Fibroblast of skin of right quadriceps (primary cell): ENCODE measurements at regions not wholly inside any gene's neighbourhood (a gene's known extent, or its start where the extent isn't known, plus 50 kb on each side); places are given as distances from the start of the nearest gene placed in this dataset.

ENCODE experiments used
- DNase-seq: peaks from one replicate; pipeline ENCODE4 v3.0.0-alpha.2; 2013

- DNase-seq: no peak
These were observed 207.0 kb downstream of the BCOR start for GRCh38 chrX:39890807-39891206.

- no peak for DNase-seq
These were observed 206.0 kb downstream of the BCOR start for GRCh38 chrX:39891781-39892180.

- no peak for DNase-seq
These were observed 204.1 kb downstream of the BCOR start for GRCh38 chrX:39893417-39894338.

- no peak for DNase-seq
These were observed 203.1 kb downstream of the BCOR start for GRCh38 chrX:39894683-39895082.

GRCh38 chrX:39895218-39896110, 202.3 kb downstream of the BCOR start:
- DNase-seq: no peak

- peak; percentile 70 for DNase-seq
These were observed 200.6 kb downstream of the BCOR start for GRCh38 chrX:39896951-39897740.

GRCh38 chrX:39897741-39898097, 200.0 kb downstream of the BCOR start:
- DNase-seq: no peak

- DNase-seq: no peak
These were observed 199.6 kb downstream of the BCOR start for GRCh38 chrX:39898147-39898546.

GRCh38 chrX:39899059-39899458, 198.7 kb downstream of the BCOR start:
- DNase-seq: no peak

- DNase-seq: peak; percentile 58
These were observed 197.6 kb downstream of the BCOR start for GRCh38 chrX:39899856-39900776.

- peak; percentile 30 for DNase-seq
These were observed 197.0 kb downstream of the BCOR start for GRCh38 chrX:39900777-39901170.

- peak; percentile 75 for DNase-seq
These were observed 194.4 kb downstream of the BCOR start for GRCh38 chrX:39903343-39903742.

GRCh38 chrX:39903937-39904336, 193.8 kb downstream of the BCOR start:
- DNase-seq: peak; percentile 41

- no peak for DNase-seq
These were observed 192.8 kb downstream of the BCOR start for GRCh38 chrX:39904816-39905537.

- no peak for DNase-seq
These were observed 192.2 kb downstream of the BCOR start for GRCh38 chrX:39905538-39905891.

GRCh38 chrX:39905946-39906345, 191.8 kb downstream of the BCOR start:
- no peak for DNase-seq

- peak; percentile 97 for DNase-seq
These were observed 189.6 kb downstream of the BCOR start for GRCh38 chrX:39907964-39908661.

- DNase-seq: no peak
These were observed 187.8 kb downstream of the BCOR start for GRCh38 chrX:39909996-39910395.

GRCh38 chrX:39910651-39911050, 187.1 kb downstream of the BCOR start:
- DNase-seq: no peak

- no peak for DNase-seq
These were observed 186.4 kb downstream of the BCOR start for GRCh38 chrX:39911278-39911897.
